Mesothelial cell of epicardium (in vitro differentiated cells): ENCODE measurements at regions not wholly inside any gene's neighbourhood (a gene's known extent, or its start where the extent isn't known, plus 50 kb on each side); places are given as distances from the start of the nearest gene placed in this dataset.
"Not testable (repeated sequence)": the region's sequence is repeated elsewhere in the genome, so short reads cannot be mapped to it uniquely, and the experiment has no call there.

Experiments
- DNase-seq, 2 experiments: peaks; one replicate each; pipeline ENCODE4 v3.0.0; 2021; ENCODE audit warnings: low spot score in 2 of 2; ENCODE audit not compliant: unreplicated experiment in 2 of 2
- H3K27ac Mint-ChIP-seq: 2 replicates; pipeline ENCODE4 v1.8.0; 2021; ENCODE audit warnings: mixed read lengths
- H3K27me3 Mint-ChIP-seq: 2 replicates; pipeline ENCODE4 v1.8.0; 2021; ENCODE audit warnings: low read depth, mixed read lengths
- H3K36me3 Mint-ChIP-seq: 2 replicates; pipeline ENCODE4 v1.8.0; 2021; ENCODE audit warnings: mixed read lengths
- H3K4me1 Mint-ChIP-seq: 2 replicates; pipeline ENCODE4 v1.8.0; 2021; ENCODE audit warnings: mixed read lengths
- H3K4me3 Mint-ChIP-seq: 2 replicates; pipeline ENCODE4 v1.8.0; 2021; ENCODE audit warnings: mild to moderate bottlenecking, moderate library complexity, mixed read lengths
- H3K9me3 Mint-ChIP-seq: 2 replicates; pipeline ENCODE4 v1.8.0; 2021; ENCODE audit warnings: mixed read lengths
- TF ChIP-seq, protein P1 (sequence below): fragments of 200-600 bp; sonication (generic); IDR thresholded peaks from one replicate; pipeline ENCODE4 v1.5.0; 2021; ENCODE audit warnings: antibody characterized with exemption; ENCODE audit not compliant: unreplicated experiment

DNA sequence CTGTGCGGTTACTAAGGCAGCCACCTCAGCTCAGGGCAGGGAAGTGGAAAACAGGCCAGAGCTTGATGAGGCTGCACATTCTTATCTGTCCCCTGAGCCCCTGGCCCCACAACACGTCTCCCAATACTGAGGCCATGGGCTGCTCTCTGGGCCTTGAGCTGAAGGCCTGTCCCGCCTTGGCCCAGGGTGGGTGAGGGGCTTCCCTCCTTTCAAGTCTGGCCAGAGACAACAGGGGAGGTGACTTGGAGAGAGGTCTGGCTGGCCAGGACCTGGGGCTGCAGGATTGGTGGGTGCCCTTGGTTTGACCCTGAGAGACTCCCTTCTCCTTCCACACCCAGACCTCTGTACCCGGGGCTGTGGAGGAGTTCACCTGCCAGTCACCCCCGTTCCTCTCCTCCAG, 563.8 kb downstream of the PTPRU start:
- TF ChIP-seq, protein P1, sequence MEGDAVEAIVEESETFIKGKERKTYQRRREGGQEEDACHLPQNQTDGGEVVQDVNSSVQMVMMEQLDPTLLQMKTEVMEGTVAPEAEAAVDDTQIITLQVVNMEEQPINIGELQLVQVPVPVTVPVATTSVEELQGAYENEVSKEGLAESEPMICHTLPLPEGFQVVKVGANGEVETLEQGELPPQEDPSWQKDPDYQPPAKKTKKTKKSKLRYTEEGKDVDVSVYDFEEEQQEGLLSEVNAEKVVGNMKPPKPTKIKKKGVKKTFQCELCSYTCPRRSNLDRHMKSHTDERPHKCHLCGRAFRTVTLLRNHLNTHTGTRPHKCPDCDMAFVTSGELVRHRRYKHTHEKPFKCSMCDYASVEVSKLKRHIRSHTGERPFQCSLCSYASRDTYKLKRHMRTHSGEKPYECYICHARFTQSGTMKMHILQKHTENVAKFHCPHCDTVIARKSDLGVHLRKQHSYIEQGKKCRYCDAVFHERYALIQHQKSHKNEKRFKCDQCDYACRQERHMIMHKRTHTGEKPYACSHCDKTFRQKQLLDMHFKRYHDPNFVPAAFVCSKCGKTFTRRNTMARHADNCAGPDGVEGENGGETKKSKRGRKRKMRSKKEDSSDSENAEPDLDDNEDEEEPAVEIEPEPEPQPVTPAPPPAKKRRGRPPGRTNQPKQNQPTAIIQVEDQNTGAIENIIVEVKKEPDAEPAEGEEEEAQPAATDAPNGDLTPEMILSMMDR, result no peak
- Mint-ChIP-seq H3K27ac (no peak overlapping the region), H3K27me3 (peaks cover 31% of the 10 kb centered on the region), H3K4me1 (peaks cover 14% of the 10 kb centered on the region), H3K4me3 (no peak overlapping the region), H3K9me3 (peaks cover 7% of the 10 kb centered on the region), H3K36me3 (no peaks in the 10 kb centered on the region)
- DNase-seq, result no peak

GRCh38 chr1:29798699-29799566, 562.6 kb downstream of the PTPRU start:
- no peak for DNase-seq
- no peak overlapping the region for H3K4me3 Mint-ChIP-seq
- H3K27ac Mint-ChIP-seq, result no peak overlapping the region
- H3K27me3 Mint-ChIP-seq, result peaks cover 21% of the 10 kb centered on the region
- TF ChIP-seq, protein P1, result no peak
- peaks cover 4% of the 10 kb centered on the region for H3K4me1 Mint-ChIP-seq
- peaks cover 12% of the 10 kb centered on the region for H3K9me3 Mint-ChIP-seq
- H3K36me3 Mint-ChIP-seq, result no peaks in the 10 kb centered on the region

- not testable (repeated sequence) for H3K4me3 Mint-ChIP-seq, DNase-seq, H3K27me3 Mint-ChIP-seq, H3K36me3 Mint-ChIP-seq, H3K27ac Mint-ChIP-seq, H3K4me1 Mint-ChIP-seq
- peaks cover 12% of the 10 kb centered on the region for H3K9me3 Mint-ChIP-seq
Measured at GRCh38 chr1:29797125-29797524, 560.8 kb downstream of the PTPRU start.

DNA sequence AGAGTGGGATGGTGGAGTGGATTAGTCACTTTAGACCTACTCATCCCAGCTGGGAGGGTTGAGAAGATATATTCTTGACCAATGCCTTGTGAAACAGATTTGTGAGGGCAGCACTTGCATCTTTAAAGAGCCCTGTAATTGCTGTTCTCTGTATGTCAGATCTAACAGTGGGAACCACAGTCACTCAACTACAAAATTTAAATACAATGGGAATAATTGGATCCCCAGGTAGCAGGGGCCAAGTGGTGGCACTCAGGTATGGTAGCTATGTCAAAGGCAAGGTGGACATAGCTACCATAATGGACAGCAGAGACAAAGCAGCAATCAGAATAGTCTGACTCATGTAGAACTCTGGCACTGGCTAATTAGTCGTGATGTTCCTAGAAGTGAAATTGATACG, 559.6 kb downstream of the PTPRU start:
- not testable (repeated sequence) for H3K4me3 Mint-ChIP-seq, H3K27ac Mint-ChIP-seq, H3K36me3 Mint-ChIP-seq, H3K4me1 Mint-ChIP-seq, H3K27me3 Mint-ChIP-seq, DNase-seq
- H3K9me3 Mint-ChIP-seq, result peaks cover 12% of the 10 kb centered on the region

DNA sequence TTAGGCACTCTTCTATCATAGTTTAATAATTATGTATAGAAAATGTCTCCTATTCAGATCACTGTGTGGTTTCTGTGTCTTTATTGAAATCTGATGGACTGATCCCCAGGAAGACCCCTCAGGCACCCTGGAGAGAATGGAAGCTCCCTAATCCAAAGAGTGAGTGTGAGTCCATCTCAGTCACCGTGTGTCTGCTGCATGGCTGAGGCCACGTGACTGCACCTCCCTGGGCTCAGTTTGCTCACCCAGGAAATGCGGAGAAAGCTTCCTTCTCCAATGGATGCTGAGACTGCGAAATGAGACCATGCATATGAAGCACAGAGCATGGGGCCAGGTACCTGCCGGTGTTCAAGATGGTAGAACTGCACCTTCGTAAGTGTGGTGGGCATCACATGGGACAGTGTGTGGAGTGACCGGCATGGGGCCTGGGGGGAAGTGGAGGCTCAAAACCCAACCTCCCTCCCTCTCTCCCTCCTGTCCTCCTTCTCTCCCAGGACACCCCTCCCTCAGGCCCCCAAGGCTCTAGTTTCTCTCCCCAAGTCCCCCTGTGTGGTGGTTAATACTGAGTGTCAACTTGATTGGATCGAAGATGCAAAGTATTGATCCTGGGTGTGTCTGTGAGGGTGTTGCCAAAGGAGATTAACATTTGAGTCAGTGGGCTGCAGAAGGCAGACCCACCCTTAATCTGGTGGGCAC, 557.5 kb downstream of the PTPRU start:
- no peak overlapping the region for H3K4me3 Mint-ChIP-seq
- no peak overlapping the region for H3K27ac Mint-ChIP-seq
- TF ChIP-seq, protein P1, result no peak
- no peaks in the 10 kb centered on the region for H3K36me3 Mint-ChIP-seq
- DNase-seq, result no peak
- H3K4me1 Mint-ChIP-seq, result no peaks in the 10 kb centered on the region
- peaks cover 18% of the 10 kb centered on the region for H3K27me3 Mint-ChIP-seq
- peaks cover 12% of the 10 kb centered on the region for H3K9me3 Mint-ChIP-seq

GRCh38 chr1:29793101-29793546, 556.8 kb downstream of the PTPRU start:
- H3K27me3 Mint-ChIP-seq, result peaks cover 18% of the 10 kb centered on the region
- H3K4me1 Mint-ChIP-seq, result no peaks in the 10 kb centered on the region
- no peak overlapping the region for H3K4me3 Mint-ChIP-seq
- H3K9me3 Mint-ChIP-seq, result peaks cover 12% of the 10 kb centered on the region
- TF ChIP-seq, protein P1, result peak; percentile 70
- no peak overlapping the region for H3K27ac Mint-ChIP-seq
- DNase-seq, result peak; percentile 75 to 93
- H3K36me3 Mint-ChIP-seq, result no peaks in the 10 kb centered on the region
